ENCODE measurements at regions not wholly inside any gene's neighbourhood (a gene's known extent, or its start where the extent isn't known, plus 50 kb on each side); places are given as distances from the start of the nearest gene placed in this dataset.
"Not testable (repeated sequence)": the region's sequence is repeated elsewhere in the genome, so short reads cannot be mapped to it uniquely, and the experiment has no call there.

- peak in 1 of 2 experiments; percentile 16 for DNase-seq (ENCODE audit: low read depth in 2 of 2)
Measured at GRCh38 chr20:52049001-52049731, 142.4 kb downstream of the ZFP64 start.

GRCh38 chr20:52047811-52048764 lies 143.5 kb downstream of the ZFP64 start:
- peak in 1 of 2 experiments; percentile 10 for DNase-seq (ENCODE audit: low read depth in 2 of 2)

- DNase-seq (ENCODE audit: low read depth in 2 of 2) = no peak
Measured at GRCh38 chr20:52041966-52042365, 149.6 kb downstream of the ZFP64 start.

GRCh38 chr20:52039790-52040189 lies 151.8 kb downstream of the ZFP64 start:
- DNase-seq (ENCODE audit: low read depth in 2 of 2) = no peak

DNA sequence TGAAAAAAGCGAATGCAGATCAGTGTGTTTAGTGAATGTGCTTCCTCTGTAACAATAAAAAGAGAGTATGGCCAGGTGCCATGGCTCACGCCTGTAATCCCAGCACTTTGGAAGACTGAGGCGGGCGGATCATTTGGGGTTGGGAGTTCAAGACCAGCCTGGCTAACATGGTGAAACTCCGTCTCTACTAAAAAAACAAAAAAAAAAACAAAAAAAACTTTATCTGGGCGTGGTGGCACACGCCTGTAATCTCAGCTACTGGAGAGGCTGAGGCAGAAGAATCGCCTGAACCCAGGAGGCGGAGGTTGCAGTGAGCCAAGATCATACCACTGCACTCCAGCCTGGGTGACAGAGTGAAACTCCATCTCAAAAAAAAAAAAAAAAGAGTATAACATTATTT lies 152.9 kb downstream of the ZFP64 start:
- not testable (repeated sequence) for DNase-seq (ENCODE audit: low read depth in 2 of 2)

DNA sequence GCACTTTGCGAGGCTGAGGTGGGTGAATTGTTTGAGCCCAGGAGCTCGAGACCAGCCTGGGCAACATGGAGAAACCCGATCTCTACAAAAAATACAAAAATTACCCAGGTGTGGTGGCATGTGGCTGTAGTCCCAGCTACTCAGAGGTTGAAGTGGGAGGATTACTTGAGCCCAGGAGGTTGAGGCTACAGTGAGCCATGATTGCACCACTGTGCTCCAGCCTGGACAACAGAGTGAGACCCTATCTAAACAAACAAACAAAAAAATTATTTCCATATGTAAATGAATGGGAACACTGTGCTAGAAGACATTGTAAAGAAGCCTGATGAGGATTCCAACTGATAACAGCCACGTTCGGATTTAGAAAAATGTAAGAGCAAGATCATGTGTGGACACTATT lies 154.2 kb downstream of the ZFP64 start:
- no peak for DNase-seq (ENCODE audit: low read depth in 2 of 2)

- DNase-seq (ENCODE audit: low read depth in 2 of 2) = no peak
Measured at GRCh38 chr20:52035977-52036376, 155.6 kb downstream of the ZFP64 start.

DNA sequence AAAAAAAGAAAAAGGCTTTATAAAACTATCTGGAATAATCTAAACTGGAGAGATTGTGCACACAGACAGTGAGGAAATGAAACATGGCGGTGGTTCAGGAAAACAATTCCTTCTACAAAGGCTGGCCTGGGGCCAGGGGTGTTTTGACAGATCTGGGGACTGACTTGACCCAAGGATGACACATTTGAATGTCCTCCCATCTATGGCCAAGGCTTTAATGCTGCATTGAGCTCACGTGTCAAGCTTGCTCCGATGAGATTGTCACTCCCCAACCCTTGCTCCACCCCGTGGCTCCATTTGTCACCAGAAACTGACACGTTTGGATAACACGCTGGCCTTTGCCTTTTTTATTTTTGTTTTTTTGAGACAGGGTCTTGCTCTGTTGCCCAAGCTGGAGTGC lies 156.1 kb downstream of the ZFP64 start:
- no peak for DNase-seq (ENCODE audit: low read depth in 2 of 2)

- DNase-seq (ENCODE audit: low read depth in 2 of 2) = no peak
Measured at GRCh38 chr20:52034581-52034980, 157.0 kb downstream of the ZFP64 start.

DNA sequence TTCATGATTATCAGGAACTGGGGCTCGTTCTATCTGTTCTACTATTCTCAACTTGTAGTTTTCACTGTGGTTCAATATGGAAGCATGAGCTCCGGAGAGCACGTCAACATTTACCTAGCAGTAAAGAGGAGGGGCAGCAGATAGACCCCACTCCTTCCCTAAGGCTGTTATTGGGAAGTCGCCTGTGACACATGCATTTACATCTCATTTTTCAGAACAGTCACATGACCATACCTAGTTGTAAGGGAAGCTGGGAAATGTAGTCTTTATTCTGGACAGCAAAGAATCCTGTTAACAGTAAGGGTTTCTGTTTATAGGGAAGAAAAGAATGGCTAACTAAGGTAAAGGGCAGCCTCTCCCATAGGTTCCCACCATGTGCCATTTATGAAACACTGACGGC lies 158.3 kb downstream of the ZFP64 start:
- DNase-seq (ENCODE audit: low read depth in 2 of 2) = no peak

DNA sequence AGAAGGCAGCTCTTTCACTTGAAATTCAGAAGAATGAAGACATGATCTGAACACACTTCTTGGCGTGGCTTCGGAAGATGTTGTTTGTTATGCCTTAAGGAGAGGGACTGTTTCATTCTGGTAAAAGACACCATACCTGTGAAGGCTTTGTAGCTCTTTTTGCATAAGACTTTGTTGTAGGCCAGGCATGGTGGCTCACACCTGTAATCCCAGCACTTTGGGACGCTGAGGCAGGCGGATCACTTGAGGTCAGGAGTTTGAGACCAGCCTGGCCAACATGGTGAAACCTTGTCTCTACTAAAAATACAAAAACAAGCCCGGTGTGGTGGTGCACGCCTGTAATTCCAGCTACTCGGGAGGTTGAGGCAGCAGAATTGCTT lies 159.3 kb downstream of the ZFP64 start:
- DNase-seq (ENCODE audit: low read depth in 2 of 2) = not testable (repeated sequence)

DNA sequence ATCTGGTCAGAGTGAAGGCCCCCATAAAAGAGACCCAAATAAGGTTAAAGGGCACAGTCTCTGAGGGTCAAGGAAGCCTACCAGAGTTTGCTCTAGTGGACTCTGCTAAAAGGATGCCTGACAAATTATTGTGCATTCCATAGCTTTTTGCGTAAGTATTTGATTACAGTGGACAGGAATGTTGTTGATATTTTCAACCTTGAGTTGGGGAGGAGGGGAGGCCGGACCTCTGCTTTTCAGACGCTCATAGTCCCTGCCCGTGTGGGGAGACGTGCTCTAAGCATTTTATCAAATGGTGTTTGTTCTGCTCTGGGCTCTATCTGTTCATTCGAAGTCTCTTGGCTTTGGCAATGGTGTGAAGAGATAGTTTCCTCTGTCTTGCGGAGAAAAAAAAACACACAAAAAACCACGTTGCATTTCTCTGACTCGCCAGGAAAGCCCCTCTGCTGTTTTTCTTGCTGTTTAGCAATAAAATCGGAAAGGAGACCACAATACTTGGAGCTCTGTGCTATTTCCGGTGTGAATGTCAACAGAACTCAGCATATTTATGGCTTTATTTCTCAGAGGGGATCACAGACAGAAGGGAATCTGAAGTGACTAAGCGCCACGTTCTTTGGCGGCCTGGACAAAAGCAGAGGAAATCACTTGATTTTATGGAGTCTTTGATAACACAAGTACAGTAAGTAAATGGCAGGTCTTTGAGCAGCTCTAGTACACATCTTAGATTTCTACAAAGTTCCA lies 159.8 kb downstream of the ZFP64 start:
- peak; percentile 92 to 93 for DNase-seq (ENCODE audit: low read depth in 2 of 2)

DNA sequence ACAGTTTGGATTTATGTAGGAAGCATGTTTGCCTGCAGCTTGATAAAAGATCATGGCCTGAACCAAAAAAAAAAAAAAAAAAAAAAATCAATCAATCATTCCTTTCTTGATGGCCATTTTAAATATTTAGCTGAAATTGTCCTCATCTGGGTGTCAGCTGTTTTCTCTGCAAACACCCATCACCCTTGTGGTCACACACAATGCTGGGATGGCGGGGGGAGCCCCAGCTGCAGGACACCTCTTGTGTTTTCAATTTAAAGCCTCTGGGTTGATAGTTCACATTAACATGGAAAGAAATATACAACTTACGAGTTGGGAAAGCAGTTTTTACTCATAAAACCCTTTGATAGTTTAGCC lies 160.4 kb downstream of the ZFP64 start:
- DNase-seq (ENCODE audit: low read depth in 2 of 2) = peak; percentile 49 to 55

DNA sequence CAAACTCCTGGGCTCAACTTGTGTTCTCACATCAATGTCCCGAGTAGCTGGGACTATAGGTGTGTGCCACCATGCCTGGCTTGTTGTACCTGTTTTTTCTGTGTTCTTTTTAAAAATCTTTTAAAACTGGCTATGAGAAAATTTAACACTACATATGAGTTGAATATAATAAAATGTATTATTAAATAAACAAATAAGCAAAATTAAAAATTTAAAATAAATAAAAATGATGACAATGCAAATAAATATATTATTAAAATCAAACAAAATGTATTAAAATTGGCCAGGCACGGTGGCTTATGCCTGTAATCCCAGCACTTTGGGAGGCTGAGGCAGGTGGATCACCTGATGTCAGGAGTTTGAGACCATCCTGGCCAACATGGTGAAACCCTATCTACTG lies 162.4 kb downstream of the ZFP64 start:
- DNase-seq (ENCODE audit: low read depth in 2 of 2) = not testable (repeated sequence)

GRCh38 chr20:52025938-52026337 lies 165.6 kb downstream of the ZFP64 start:
- no peak for DNase-seq (ENCODE audit: low read depth in 2 of 2)

GRCh38 chr20:52019313-52019712 lies 172.3 kb downstream of the ZFP64 start:
- DNase-seq (ENCODE audit: low read depth in 2 of 2) = no peak

DNA sequence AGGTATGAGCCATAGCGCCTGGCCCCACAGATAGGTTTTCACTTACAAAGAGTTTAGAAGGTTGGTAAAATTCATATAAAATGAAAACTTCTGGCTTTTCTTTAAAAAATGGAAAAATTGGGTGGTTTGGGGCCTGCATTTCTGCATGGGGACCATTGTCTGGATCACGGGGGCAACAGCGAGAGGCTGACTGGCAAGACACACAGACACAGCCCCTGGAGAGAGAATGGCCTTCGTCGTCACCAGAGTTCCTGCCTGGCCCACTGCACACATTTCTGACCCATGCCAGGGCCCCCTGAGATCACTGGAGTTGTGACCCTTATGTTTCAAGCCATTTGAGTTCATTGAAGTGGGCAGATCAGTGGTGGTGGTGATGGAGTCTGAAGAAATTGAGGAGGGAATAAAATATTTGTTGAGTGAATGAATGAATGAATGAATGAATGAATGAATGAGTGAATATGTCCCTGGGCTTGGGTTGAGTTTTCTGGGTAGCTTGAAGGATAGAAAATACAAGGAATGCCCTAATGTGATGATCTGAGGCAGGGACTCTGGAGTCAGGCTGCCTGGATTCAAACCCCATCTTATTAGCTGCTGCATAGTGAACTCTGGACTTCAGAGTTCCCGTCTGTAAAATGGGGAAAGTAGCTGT lies 173.8 kb downstream of the ZFP64 start:
- no peak for DNase-seq (ENCODE audit: low read depth in 2 of 2)

GRCh38 chr20:52016022-52016421 lies 175.6 kb downstream of the ZFP64 start:
- no peak for DNase-seq (ENCODE audit: low read depth in 2 of 2)

DNA sequence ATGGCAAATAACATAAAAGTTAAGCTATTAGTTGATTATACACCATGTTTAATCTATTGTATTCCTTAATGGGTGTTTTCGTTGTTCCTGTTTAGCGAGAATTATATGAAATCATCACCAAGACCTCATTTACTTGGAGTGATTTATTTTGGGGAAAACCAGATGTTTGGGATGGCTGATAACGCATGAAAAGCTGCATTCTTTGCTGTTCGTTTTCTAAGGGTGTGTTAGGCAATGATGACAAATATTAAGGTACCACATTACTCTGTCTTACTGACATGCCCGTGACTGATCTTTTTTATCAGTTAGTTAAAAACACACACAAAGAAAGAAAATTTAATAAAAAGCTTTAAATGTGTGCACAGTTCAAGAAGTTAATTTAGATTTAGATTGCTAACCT lies 176.4 kb downstream of the ZFP64 start:
- no peak for DNase-seq (ENCODE audit: low read depth in 2 of 2)

GRCh38 chr20:52012079-52012478 lies 179.5 kb downstream of the ZFP64 start:
- DNase-seq (ENCODE audit: low read depth in 2 of 2) = peak in 1 of 2 experiments; percentile 28

GRCh38 chr20:52011093-52011492 lies 180.5 kb downstream of the ZFP64 start:
- no peak for DNase-seq (ENCODE audit: low read depth in 2 of 2)

DNA sequence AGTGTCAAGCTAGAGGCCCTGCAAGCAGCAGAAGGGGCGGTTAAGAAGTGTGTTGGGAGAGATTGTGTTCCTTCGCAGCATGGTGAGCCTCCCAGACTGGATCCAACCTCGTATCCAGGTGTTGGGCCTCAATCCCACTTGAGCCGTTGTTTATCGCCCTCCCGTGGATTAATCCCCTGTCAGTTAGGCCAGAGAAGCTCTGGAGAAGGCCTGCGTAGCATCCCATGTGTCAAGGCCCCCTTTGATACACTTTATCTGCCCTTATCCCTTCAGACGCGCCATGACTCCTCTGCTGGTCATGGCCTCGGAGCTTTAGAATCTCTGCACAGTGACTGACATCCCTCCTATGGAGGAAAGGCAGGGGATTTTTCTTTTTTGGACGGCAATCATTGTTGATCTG lies 181.0 kb downstream of the ZFP64 start:
- no peak for DNase-seq (ENCODE audit: low read depth in 2 of 2)
